ENCODE measurements at regions not wholly inside any gene's neighbourhood (a gene's known extent, or its start where the extent isn't known, plus 50 kb on each side); places are given as distances from the start of the nearest gene placed in this dataset.

- Histone ChIP-seq H3K27me3 (no peaks in the 10 kb centered on the region), H3K4me3 (no peak overlapping the region), H3K36me3 (no peaks in the 10 kb centered on the region), H3K27ac (no peak overlapping the region), H3K4me1 (peaks cover 0 to 12% (median 5%) of the 10 kb centered on the region in 4 donors), H3K9me3 (no peaks in the 10 kb centered on the region)
- no peak for ATAC-seq
- intact Hi-C loops (cut with DNase I), result no loop called here
- DNase-seq, result peak in 1 of 3 donors; percentile 29
- no peak for TF ChIP-seq CTCF (IDR thresholded peaks at IDR 0.05)
- TF ChIP-seq POLR2A (IDR thresholded peaks at IDR 0.05), result no peak
- WGBS (ENCODE audit: insufficient coverage, low coverage, low lambda C conversion rate, missing lambda C conversion rate), result no CpG with 5 or more reads among the region's 10 CpGs
Observed at GRCh38 chr10:78781251-78781913, 287.4 kb upstream of the ZMIZ1 start.

GRCh38 chr10:78781991-78782390, 286.8 kb upstream of the ZMIZ1 start:
- Histone ChIP-seq H3K27ac (no peak overlapping the region), H3K4me1 (peaks cover 0 to 12% (median 5%) of the 10 kb centered on the region in 4 donors), H3K36me3 (no peaks in the 10 kb centered on the region), H3K4me3 (no peak overlapping the region), H3K27me3 (no peaks in the 10 kb centered on the region), H3K9me3 (no peaks in the 10 kb centered on the region)
- intact Hi-C loops (cut with DNase I), result no loop called here
- 89% methylated on average over 6 of the region's 6 CpGs for WGBS (ENCODE audit: insufficient coverage, low coverage, low lambda C conversion rate, missing lambda C conversion rate)
- no peak for TF ChIP-seq POLR2A (IDR thresholded peaks at IDR 0.05)
- TF ChIP-seq CTCF (IDR thresholded peaks at IDR 0.05), result no peak
- DNase-seq, result no peak
- ATAC-seq, result no peak

- DNase-seq (peak in 1 of 3 donors; percentile 40), ATAC-seq (no peak)
- Histone ChIP-seq H3K27ac (no peak overlapping the region), H3K27me3 (no peaks in the 10 kb centered on the region), H3K9me3 (no peaks in the 10 kb centered on the region), H3K36me3 (no peaks in the 10 kb centered on the region), H3K4me3 (no peak overlapping the region), H3K4me1 (peaks cover 0 to 12% (median 5%) of the 10 kb centered on the region in 4 donors)
- 93% methylated on average over 4 of the region's 6 CpGs for WGBS (ENCODE audit: insufficient coverage, low coverage, low lambda C conversion rate, missing lambda C conversion rate)
- no peak for TF ChIP-seq CTCF (IDR thresholded peaks at IDR 0.05)
- no peak for TF ChIP-seq POLR2A (IDR thresholded peaks at IDR 0.05)
- intact Hi-C loops (cut with DNase I), result no loop called here
Observed at GRCh38 chr10:78782441-78782840, 286.3 kb upstream of the ZMIZ1 start.

GRCh38 chr10:78783753-78784152, 285.0 kb upstream of the ZMIZ1 start:
- Histone ChIP-seq H3K36me3 (no peaks in the 10 kb centered on the region), H3K27me3 (no peaks in the 10 kb centered on the region), H3K27ac (no peak overlapping the region), H3K9me3 (no peaks in the 10 kb centered on the region), H3K4me1 (peaks cover 0 to 9% (median 4%) of the 10 kb centered on the region in 4 donors), H3K4me3 (no peak overlapping the region)
- no peak for TF ChIP-seq CTCF (IDR thresholded peaks at IDR 0.05)
- no peak for TF ChIP-seq POLR2A (IDR thresholded peaks at IDR 0.05)
- DNase-seq, result peak in 1 of 3 donors; percentile 24
- no peak for ATAC-seq
- 88% methylated on average over 3 of the region's 3 CpGs for WGBS (ENCODE audit: insufficient coverage, low coverage, low lambda C conversion rate, missing lambda C conversion rate)
- intact Hi-C loops (cut with DNase I), result no loop called here

Data from right lobe of liver (tissue), 6 donors.